ENCODE measurements at regions not wholly inside any gene's neighbourhood (a gene's known extent, or its start where the extent isn't known, plus 50 kb on each side); places are given as distances from the start of the nearest gene placed in this dataset.

- TF ChIP-seq GATA2 (IDR thresholded peaks at IDR 0.05; ENCODE audit: low read depth, low read length) (no peak), GATA3 (IDR thresholded peaks at IDR 0.05; ENCODE audit: low read depth, low read length) (no peak)
These were observed 361.8 kb downstream of the CAAP1 start for GRCh38 chr9:26530841-26531240.
